Erythroblast (primary cell): ENCODE measurements at regions not wholly inside any gene's neighbourhood (a gene's known extent, or its start where the extent isn't known, plus 50 kb on each side); places are given as distances from the start of the nearest gene placed in this dataset.

Experiments used
- DNase-seq, 2 experiments: peaks; one replicate each; lab custom pipeline; 2025; lab: John Stamatoyannopoulos, UW
- GATA1 ChIP-seq: IDR thresholded peaks from 2 replicates; pipeline ENCODE4 v1.6.1; 2011; ENCODE audit warnings: low read depth, mild to moderate bottlenecking, control low read depth, low read length, moderate library complexity
- POLR2A ChIP-seq: IDR thresholded peaks from 2 replicates; pipeline ENCODE4 v1.6.1; 2011; ENCODE audit warnings: mild to moderate bottlenecking, low read length

DNA sequence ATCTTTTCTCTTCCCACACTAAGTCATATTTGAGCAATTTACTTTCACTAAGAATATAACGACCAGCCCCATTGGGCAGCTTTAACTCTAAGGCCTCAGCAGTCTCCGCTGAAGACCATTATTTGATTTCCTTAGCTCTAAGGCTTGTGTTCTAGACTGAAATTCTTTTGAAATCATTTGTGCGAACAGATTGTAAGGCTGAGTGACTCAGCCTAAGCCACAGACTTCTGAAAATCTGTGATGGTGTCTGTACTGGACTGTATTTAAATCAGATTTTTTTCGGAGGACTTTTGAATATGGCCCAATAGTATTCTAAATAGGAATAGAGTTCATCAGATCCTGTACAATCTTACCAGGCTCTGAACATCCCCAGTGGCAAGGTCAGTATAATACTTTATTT lies 150.3 kb upstream of the TECRL start:
- no peak for DNase-seq

DNA sequence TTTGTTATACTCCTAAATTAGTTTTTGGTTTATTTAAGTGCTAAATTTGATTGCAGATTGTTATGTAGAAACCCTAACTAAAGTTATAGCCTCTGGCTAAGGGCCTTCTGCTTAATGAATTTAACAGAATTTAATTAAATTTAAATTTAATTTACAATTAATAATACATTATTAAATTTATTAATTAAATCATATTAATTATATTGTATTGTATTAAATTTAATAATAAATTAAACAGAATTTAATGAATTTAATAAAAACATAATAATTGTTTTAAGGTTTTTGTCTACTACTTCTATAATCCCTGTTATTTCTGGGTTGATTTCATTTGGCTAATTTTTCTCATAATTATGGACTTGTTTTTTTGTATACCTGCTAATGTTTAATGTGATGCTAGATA lies 141.9 kb upstream of the TECRL start:
- TF ChIP-seq GATA1 (no peak), POLR2A (no peak)

More for the DNA sequence above, 150.3 kb upstream of the TECRL start:
- TF ChIP-seq POLR2A = no peak
- no peak for TF ChIP-seq GATA1

DNA sequence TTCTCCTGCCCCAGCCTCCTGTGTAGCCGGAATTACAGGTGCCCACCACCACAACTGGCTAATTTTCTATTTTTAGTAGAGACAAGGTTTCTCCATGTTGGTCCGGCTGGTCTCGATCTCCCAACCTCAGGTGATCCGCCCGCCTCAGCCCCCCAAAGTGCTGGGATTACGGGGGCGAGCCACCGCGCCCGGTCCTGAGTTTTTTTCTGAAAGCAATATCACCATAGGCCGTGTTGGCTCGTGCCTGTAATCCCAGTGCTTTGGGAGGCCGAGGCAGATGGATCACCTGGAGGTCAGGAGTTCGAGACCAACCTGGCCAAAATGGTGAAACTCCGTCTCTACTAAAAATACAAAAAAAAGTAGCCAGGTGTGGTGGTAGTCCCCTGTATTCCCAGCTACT lies 136.3 kb upstream of the TECRL start:
- no peak for DNase-seq
- no peak for TF ChIP-seq POLR2A
- no peak for TF ChIP-seq GATA1

More for the DNA sequence above, 141.9 kb upstream of the TECRL start:
- DNase-seq = no peak

DNA sequence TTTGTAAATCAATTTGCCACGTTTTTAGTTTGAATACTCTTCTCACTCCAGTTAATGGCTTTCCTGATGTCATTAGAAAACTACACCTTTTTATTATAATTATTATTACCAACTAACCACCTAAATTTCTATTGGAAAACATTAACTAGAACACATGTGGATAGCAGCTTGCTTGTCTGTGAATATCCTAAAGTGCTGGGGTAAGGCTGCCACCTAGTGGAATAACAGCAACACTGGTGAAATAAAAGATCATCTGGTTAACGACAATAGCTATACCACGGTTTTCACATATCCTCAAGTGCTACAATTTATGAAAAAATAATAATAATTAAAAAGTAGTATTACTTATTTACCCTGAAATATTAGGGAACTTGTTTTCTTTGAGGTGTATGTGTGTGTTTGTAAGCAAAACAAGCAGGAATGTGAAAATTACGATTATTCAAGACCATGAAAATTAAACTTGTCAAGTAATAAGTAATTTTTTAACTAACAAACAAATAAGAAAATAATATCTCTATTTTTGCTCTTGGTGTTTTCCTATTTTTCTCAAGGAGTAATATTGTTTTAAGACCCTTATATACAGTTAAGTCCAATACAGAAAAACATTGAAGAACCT lies 130.1 kb upstream of the TECRL start:
- TF ChIP-seq GATA1 (no peak), POLR2A (no peak)
- DNase-seq = peak; percentile 59 to 68

DNA sequence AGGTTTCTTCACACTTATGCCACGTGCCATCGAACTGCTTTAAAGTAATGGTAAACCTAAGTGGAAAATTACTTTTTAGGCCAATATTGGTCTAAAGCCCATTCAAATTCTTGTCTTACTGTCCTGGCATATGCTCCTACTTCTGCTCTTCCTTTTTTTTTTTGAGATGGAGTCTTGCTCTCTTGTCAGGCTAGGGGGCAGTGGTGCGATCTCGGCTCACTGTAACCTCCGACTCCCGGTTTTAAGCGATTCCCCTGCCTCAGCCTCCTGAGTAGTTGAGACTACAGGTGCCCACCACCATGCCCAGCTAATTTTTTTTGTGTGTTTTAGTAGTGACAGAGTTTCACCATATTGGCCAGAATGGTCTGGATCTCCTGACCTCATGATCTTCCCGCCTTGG lies 129.0 kb upstream of the TECRL start:
- DNase-seq = no peak
- TF ChIP-seq GATA1 = no peak
- TF ChIP-seq POLR2A = no peak

DNA sequence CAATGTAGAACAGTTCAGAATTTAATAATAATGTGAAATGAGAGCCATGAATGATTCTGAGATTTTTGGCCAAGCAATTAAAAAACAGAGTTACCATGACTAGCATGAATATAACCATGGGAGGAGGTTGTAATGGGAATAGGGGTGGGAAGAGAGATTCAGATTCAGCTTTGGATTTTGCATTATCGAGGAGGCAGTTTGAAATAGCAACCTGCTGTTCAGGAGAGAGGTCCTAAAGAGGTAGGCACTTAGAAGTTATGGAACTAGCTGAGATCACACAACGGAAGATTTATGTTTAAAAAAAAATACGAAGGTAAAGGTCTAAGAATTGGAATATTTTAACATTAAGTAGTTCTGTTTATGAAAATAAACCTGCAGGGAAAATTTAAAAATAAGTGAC lies 124.4 kb upstream of the TECRL start:
- no peak for DNase-seq
- TF ChIP-seq POLR2A (no peak), GATA1 (no peak)

DNA sequence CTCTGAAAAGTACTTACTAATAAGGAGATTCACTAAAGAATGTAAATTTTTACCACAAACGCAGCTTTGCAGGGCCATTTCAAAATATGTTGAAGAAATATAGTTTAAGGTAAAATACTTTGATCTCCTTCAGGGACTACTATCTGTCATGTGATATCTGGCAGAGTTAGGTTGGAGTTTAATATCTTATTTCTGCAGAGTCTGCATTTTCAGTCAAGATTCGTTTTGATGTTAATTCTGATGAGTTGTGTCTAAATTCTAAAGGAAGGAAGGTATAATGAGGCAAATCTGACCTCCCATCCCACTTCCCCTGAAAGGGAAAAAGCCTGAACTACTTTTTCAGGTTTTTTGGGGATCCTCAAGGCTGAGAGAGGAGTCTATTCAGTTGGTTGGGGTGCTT lies 123.9 kb upstream of the TECRL start:
- DNase-seq = no peak
- TF ChIP-seq GATA1 = no peak
- no peak for TF ChIP-seq POLR2A

DNA sequence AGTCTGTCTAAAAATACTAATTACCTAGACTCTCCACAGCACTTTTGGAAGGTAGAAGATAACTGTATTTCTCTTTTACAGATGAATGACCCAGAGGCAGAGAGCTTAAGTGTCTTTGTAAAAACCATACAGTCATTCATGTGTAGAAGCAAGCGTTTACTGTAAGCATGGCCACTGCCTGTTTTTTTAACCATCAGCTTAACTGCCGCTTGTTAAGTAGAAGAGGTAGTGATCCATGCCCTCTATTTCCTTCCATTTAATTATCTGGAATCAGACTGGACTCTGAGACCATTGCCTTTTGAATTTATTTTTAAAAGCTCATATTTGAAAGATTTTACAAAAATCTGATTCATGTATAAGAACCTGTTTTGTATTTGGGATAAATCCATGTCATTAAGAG lies 111.2 kb upstream of the TECRL start:
- no peak for DNase-seq
- TF ChIP-seq POLR2A = no peak
- TF ChIP-seq GATA1 = no peak

DNA sequence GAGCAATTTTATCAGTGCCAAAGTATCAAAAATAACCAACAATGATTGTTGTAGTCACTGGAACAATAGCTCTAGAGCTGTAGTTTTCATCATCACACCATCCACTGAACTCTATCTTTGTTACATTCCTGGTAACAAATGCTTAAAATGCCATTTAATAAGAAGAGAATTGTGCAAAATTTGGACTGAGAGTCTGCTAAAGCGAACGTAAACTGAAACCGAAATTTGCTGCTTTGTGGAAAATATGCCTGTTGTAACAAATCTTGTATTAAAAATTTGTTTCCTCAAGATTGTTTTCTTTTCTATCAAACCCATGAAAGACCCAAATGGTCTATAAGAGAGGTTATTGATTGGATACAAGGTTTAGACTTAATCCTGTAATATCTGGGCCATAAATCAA lies 109.3 kb upstream of the TECRL start:
- DNase-seq = no peak
- TF ChIP-seq POLR2A = no peak
- TF ChIP-seq GATA1 = no peak

DNA sequence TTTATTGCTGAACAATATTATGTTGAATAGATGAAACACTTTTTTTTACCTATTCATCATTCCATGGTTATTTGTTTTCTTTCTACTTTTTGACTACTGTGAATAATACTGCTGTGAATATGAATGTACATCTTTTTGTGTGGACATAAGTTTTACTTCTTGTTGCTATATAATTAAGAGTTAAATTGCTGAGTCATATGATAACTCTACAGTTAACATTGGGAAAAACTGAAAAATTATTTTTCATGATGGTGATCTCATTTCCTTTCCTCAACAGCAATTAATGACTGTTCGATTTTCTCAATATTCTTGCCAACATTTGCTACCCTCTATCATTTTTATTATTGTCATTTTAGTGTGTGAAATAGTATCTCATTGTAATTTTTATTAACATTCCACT lies 106.9 kb upstream of the TECRL start:
- no peak for TF ChIP-seq GATA1
- no peak for TF ChIP-seq POLR2A
- no peak for DNase-seq

DNA sequence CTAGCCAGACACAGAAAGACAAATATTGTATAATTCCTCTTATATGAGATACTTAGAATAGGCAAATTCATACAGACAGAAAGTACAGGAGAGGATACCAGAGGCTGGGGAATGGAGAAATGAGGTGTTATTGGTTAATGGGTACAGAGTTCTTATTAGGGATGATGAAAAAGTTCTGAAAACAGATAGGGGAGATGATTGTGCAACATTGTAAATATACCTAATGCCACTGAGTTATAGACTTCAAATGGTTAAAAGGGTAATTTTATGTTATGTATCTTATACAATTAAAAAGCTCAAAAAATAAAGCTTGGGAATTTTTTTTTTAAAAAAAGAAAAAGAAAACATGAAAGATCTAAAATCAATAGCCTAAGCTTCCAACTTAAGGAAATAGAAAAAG lies 98.8 kb upstream of the TECRL start:
- no peak for TF ChIP-seq POLR2A
- no peak for TF ChIP-seq GATA1
- no peak for DNase-seq

DNA sequence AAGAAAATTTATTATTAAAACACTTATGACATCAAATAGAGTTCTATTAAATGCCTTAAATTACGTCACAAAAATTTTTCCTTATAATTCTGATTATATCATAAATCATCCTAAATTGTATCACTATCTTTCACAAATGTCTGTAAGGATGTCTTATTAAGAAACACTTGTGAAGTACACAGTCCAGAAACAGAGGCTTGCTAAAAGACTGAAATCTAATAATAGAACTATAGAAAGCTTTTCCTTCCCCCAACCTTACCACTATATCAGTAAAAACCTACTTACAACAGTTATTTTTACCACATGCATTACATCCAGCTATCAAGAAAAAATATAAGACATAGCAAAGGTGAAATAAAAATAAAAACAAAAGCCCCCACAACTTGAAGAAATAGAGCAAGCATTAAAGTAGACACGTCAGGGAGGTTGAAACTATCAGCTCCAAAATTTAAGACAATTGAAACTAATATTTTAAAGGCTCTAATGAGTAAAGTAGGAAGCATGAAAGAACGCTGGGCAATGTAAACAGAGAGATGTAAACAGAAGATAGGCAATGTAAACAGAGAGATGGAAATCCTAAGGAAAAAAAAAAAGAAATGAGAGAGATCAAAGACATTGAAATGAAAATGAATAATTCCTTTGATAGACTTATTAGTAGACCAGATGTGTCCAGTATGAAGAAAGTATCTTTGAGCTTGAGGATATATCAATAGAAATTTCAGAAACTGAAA lies 94.9 kb upstream of the TECRL start:
- no peak for DNase-seq
- TF ChIP-seq GATA1 (no peak), POLR2A (no peak)

DNA sequence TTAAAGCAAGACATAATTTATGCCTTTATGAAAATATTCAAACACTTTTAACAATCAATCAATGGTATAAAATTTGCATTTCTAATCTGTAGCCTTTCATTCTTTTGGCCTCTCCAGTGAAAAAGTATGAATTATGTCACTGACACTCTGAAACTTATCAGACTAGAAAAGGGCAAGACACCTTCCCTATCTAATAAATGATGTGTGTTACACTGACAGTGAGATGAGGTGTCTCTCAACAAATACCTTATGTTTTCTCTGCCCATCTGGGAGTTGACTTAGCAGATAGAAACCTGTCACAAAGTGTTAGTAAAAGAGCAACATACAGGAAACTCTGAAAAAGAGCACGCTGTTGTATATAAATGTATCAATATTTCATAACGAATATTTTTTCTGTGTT lies 94.2 kb upstream of the TECRL start:
- DNase-seq = no peak
- TF ChIP-seq GATA1 = no peak
- no peak for TF ChIP-seq POLR2A

DNA sequence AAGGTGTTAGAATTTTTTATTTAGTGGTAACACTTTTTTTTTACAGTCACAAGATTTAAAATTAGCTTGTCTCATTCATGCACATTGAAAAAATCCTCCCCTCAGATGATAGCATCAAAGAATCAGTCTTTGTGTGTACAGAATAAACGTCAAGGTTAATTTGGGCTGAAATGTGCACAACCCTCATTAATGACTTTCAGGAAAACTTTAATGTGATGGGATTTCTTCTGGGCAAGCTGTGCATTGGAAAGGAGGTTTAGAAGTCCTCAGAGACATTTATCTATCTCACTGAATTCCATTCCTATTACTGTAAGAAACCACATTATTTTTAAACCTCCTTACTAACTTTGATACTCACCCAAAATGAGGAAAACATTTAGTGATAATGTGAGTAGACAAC lies 88.2 kb upstream of the TECRL start:
- DNase-seq = no peak
- TF ChIP-seq POLR2A = no peak
- TF ChIP-seq GATA1 = no peak

DNA sequence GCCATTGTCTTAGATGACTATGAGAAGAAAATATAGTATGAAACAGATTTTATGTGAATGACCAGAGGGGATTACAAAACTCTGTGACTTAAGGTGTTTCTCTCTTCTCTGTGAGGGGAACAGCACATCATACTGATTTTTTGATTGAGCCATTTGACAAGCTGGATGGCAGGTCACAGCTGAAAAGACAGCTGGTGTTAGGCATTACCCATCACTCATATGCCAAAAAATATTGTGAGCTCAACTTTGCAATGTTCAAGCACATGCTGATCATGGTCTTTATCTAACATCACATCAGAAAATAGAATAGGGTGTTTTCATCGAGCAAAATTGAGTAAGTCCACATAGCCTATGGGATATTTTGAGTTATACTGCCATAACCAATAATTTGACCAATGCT lies 86.7 kb upstream of the TECRL start:
- TF ChIP-seq POLR2A = no peak
- no peak for TF ChIP-seq GATA1
- DNase-seq = no peak

DNA sequence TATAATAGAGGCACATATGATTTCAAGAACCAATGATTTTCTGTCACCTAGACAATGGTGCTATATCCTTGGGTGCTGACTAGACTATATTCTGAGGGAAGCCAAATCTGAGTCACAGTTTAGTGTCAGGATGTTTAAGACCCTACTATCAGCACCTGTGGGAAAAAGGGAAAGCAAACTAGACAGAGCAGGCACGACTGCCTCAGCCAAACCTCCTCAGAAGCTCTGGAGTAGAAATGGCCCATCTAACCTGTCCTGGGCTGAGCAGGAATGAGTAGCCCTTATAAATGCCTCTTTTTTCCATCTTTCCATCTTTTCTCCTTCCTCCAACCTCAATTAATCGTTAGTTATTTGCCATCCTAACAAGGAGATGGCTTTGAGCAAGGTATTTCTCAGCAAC lies 80.4 kb upstream of the TECRL start:
- TF ChIP-seq GATA1 (no peak), POLR2A (no peak)
- DNase-seq = no peak
